NB4 (cell line): ENCODE measurements at regions not wholly inside any gene's neighbourhood (a gene's known extent, or its start where the extent isn't known, plus 50 kb on each side); places are given as distances from the start of the nearest gene placed in this dataset.
"Not testable (repeated sequence)": the region's sequence is repeated elsewhere in the genome, so short reads cannot be mapped to it uniquely, and the experiment has no call there.

ENCODE experiments used
- DNase-seq: peaks from one replicate; pipeline ENCODE4 v3.0.0; 2010; ENCODE audit warnings: low read depth
- H3K4me3 ChIP-seq: one replicate; pipeline ENCODE4 v1.5.1; 2011; ENCODE audit warnings: mild to moderate bottlenecking, low read depth, low read length, moderate library complexity
- CTCF ChIP-seq: IDR thresholded peaks from one replicate; pipeline ENCODE4 v1.5.1; 2012; ENCODE audit warnings: low read depth, low read length
- MAX ChIP-seq: IDR thresholded peaks from 2 replicates; pipeline ENCODE4 v1.6.1; 2011; ENCODE audit warnings: low read depth, low read length
- MYC ChIP-seq: IDR thresholded peaks from 2 replicates; pipeline ENCODE4 v1.6.1; 2011; ENCODE audit warnings: low read depth, low read length
- POLR2A ChIP-seq: IDR thresholded peaks from 2 replicates; pipeline ENCODE4 v1.6.1; 2011; ENCODE audit warnings: mild to moderate bottlenecking; ENCODE audit not compliant: insufficient read length; ENCODE audit errors: extremely low read depth

- DNase-seq: no peak
- TF ChIP-seq MAX (no peak), CTCF (no peak), POLR2A (no peak), MYC (no peak)
- H3K4me3 ChIP-seq: no peak overlapping the region
These were observed 212.2 kb upstream of the ACO1 start for GRCh38 chr9:32172256-32172655.

GRCh38 chr9:32177396-32177795 is 207.0 kb upstream of the ACO1 start:
- DNase-seq: no peak
- TF ChIP-seq MYC: no peak
- no peak overlapping the region for H3K4me3 ChIP-seq

- no peak for DNase-seq
- TF ChIP-seq MYC: no peak
- TF ChIP-seq CTCF: no peak
- no peak for TF ChIP-seq POLR2A
- TF ChIP-seq MAX: no peak
These were observed 203.8 kb upstream of the ACO1 start for GRCh38 chr9:32180597-32180996.

GRCh38 chr9:32200241-32200640 is 184.2 kb upstream of the ACO1 start:
- TF ChIP-seq MYC: no peak
- no peak for TF ChIP-seq CTCF
- no peak for TF ChIP-seq POLR2A
- no peak for TF ChIP-seq MAX
- no peak overlapping the region for H3K4me3 ChIP-seq
- no peak for DNase-seq

More at GRCh38 chr9:32180597-32180996, 203.8 kb upstream of the ACO1 start:
- H3K4me3 ChIP-seq: no peak overlapping the region

GRCh38 chr9:32200896-32201295 is 183.5 kb upstream of the ACO1 start:
- TF ChIP-seq MYC (no peak), MAX (no peak), CTCF (no peak), POLR2A (no peak)
- DNase-seq: no peak
- H3K4me3 ChIP-seq: no peak overlapping the region

GRCh38 chr9:32209164-32209563 is 175.3 kb upstream of the ACO1 start:
- DNase-seq, H3K4me3 ChIP-seq: not testable (repeated sequence)

GRCh38 chr9:32218100-32218767 is 166.2 kb upstream of the ACO1 start:
- no peak for DNase-seq
- no peak for TF ChIP-seq POLR2A
- no peak for TF ChIP-seq MAX
- TF ChIP-seq MYC: no peak
- no peak for TF ChIP-seq CTCF
- H3K4me3 ChIP-seq: no peak overlapping the region
